ENCODE measurements at regions not wholly inside any gene's neighbourhood (a gene's known extent, or its start where the extent isn't known, plus 50 kb on each side); places are given as distances from the start of the nearest gene placed in this dataset.

- no peak for TF ChIP-seq CTCF (IDR thresholded peaks at IDR 0.05; ENCODE audit: low read depth, low read length)
- H3K4me3 ChIP-seq (ENCODE audit: low read depth, low read length): no peak overlapping the region
Measured at GRCh38 chr3:150110097-150110496, 139.4 kb upstream of the PFN2 start.

DNA sequence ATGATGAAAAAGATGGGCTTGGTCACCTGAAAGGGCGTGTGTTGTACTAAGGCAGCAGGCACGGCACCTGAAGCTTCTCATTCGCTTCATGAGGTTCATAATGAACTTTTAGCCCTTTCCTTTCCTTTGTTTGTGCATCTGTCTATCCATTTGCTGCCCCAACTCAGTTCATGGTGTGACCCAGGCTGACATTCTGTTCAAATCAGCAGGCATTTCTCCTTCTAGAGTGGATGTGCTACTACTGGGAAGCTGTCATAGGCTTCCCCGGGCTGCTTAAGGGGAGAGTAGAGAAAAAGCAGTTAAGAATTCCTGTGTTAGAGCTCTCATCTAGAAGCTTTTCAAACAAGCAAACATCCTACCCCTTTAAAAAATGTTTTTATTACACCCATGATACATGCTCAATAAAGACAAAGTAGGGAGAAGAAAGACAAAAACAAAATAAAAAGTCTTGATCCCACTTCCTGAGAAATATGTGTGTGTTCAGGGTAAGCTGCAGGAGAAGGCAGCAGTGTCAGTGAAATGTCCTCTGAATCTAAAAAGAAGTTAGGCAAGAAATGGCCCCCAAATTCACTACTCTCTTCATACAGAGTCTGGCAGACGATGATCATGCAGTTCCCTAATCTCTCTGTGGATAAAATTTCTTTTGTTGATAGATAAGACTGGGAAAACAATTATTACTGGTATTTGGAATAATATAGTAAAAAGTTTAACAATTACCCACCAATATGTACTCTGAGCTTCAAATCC is 136.9 kb upstream of the PFN2 start:
- TF ChIP-seq CTCF (IDR thresholded peaks at IDR 0.05; ENCODE audit: low read depth, low read length): no peak

GRCh38 chr3:150106740-150107428 is 136.2 kb upstream of the PFN2 start:
- no peak overlapping the region for H3K4me3 ChIP-seq (ENCODE audit: low read depth, low read length)
- no peak for TF ChIP-seq CTCF (IDR thresholded peaks at IDR 0.05; ENCODE audit: low read depth, low read length)

More for the DNA sequence above, 136.9 kb upstream of the PFN2 start:
- H3K4me3 ChIP-seq (ENCODE audit: low read depth, low read length): no peak overlapping the region

- no peak for TF ChIP-seq CTCF (IDR thresholded peaks at IDR 0.05; ENCODE audit: low read depth, low read length)
Measured at GRCh38 chr3:150105886-150106612, 135.4 kb upstream of the PFN2 start.

DNA sequence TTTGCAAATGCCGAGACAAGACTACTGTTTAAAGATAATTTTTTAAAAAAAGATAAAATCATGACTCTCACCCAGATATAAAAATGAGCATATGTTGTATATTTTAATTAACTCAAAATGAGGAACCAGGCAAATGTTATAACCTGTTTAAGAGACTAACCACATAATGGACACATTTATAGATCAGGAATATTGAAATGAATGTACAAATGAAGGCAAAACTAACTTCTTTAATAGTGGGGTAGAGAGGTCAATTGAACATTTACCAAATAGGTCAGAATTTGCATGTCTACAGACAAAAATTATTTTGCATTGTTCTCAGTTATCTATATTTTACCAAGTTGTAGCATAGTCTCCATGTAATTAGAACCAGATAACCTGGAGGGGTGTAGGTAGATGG is 134.3 kb upstream of the PFN2 start:
- no peak overlapping the region for H3K4me3 ChIP-seq (ENCODE audit: low read depth, low read length)
- no peak for TF ChIP-seq CTCF (IDR thresholded peaks at IDR 0.05; ENCODE audit: low read depth, low read length)

More at GRCh38 chr3:150105886-150106612, 135.4 kb upstream of the PFN2 start:
- no peak overlapping the region for H3K4me3 ChIP-seq (ENCODE audit: low read depth, low read length)

- no peak for TF ChIP-seq CTCF (IDR thresholded peaks at IDR 0.05; ENCODE audit: low read depth, low read length)
- H3K4me3 ChIP-seq (ENCODE audit: low read depth, low read length): no peak overlapping the region
Measured at GRCh38 chr3:150104564-150104963, 133.9 kb upstream of the PFN2 start.

Measured in WI38 (cell line).